GM04504 (cell line): ENCODE measurements at regions not wholly inside any gene's neighbourhood (a gene's known extent, or its start where the extent isn't known, plus 50 kb on each side); places are given as distances from the start of the nearest gene placed in this dataset.
A peak's percentile ranks its signal among the peaks of the same experiment; 100 is the strongest.
"Not testable (repeated sequence)": the region's sequence is repeated elsewhere in the genome, so short reads cannot be mapped to it uniquely, and the experiment has no call there.

Experiments
- DNase-seq: peaks from one replicate; pipeline ENCODE4 v3.0.0-alpha.2; 2012; ENCODE audit warnings: low read depth

GRCh38 chr9:115301581-115301980 is 183.6 kb upstream of the TNC start:
- no peak for DNase-seq

- DNase-seq, result no peak
These were observed 187.6 kb upstream of the TNC start for GRCh38 chr9:115305543-115305942.

GRCh38 chr9:115306865-115307264 is 188.9 kb upstream of the TNC start:
- DNase-seq, result no peak

GRCh38 chr9:115313545-115313944 is 195.6 kb upstream of the TNC start:
- no peak for DNase-seq

GRCh38 chr9:115326461-115326860 is 208.5 kb upstream of the TNC start:
- DNase-seq, result no peak

- peak; percentile 59 for DNase-seq
These were observed 209.6 kb upstream of the TNC start for GRCh38 chr9:115327436-115328122.

GRCh38 chr9:115328228-115328627 is 210.3 kb upstream of the TNC start:
- DNase-seq, result peak; percentile 94

- DNase-seq, result no peak
These were observed 210.7 kb upstream of the TNC start for GRCh38 chr9:115328677-115329076.

GRCh38 chr9:115333277-115334070 is 215.5 kb upstream of the TNC start:
- DNase-seq, result no peak

GRCh38 chr9:115335439-115335838 is 217.5 kb upstream of the TNC start:
- no peak for DNase-seq

GRCh38 chr9:115340314-115340713 is 222.4 kb upstream of the TNC start:
- no peak for DNase-seq

GRCh38 chr9:115341426-115341825 is 223.5 kb upstream of the TNC start:
- no peak for DNase-seq

GRCh38 chr9:115347776-115348175 is 229.8 kb upstream of the TNC start:
- not testable (repeated sequence) for DNase-seq

- not testable (repeated sequence) for DNase-seq
These were observed 231.0 kb upstream of the TNC start for GRCh38 chr9:115348936-115349335.

GRCh38 chr9:115349542-115349941 is 231.6 kb upstream of the TNC start:
- no peak for DNase-seq

GRCh38 chr9:115350548-115350947 is 232.6 kb upstream of the TNC start:
- no peak for DNase-seq

- no peak for DNase-seq
These were observed 235.7 kb upstream of the TNC start for GRCh38 chr9:115353681-115354080.

GRCh38 chr9:115357821-115358220 is 239.9 kb upstream of the TNC start:
- no peak for DNase-seq

GRCh38 chr9:115359017-115359780 is 241.2 kb upstream of the TNC start:
- no peak for DNase-seq

- DNase-seq, result no peak
These were observed 242.2 kb upstream of the TNC start for GRCh38 chr9:115360122-115360521.

GRCh38 chr9:115362101-115362500 is 244.1 kb upstream of the TNC start:
- no peak for DNase-seq

- DNase-seq, result no peak
These were observed 244.7 kb upstream of the TNC start for GRCh38 chr9:115362640-115363039.

GRCh38 chr9:115364991-115365390 is 247.0 kb upstream of the TNC start:
- no peak for DNase-seq
